ENCODE measurements at regions not wholly inside any gene's neighbourhood (a gene's known extent, or its start where the extent isn't known, plus 50 kb on each side); places are given as distances from the start of the nearest gene placed in this dataset.

DNA sequence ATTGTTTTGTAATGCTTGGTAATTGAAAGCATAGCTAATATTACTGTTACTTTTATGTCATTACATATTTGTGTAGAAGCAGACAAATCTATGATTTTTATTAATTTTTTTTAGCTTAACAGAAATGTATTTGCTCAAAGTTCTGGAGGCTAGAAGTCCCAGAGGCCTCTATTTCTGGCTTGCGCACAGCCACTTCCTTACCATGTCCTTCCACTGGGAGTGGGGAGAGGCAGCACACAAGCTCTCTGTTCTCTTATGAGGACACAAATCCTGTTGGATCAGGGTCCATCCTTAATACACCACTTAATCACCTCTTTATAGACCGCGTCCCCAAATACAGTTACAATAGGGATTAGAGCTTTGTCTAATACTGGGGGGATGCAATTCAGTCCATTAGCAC is 1061.4 kb downstream of the OTOL1 start:
- TF ChIP-seq, protein P1, sequence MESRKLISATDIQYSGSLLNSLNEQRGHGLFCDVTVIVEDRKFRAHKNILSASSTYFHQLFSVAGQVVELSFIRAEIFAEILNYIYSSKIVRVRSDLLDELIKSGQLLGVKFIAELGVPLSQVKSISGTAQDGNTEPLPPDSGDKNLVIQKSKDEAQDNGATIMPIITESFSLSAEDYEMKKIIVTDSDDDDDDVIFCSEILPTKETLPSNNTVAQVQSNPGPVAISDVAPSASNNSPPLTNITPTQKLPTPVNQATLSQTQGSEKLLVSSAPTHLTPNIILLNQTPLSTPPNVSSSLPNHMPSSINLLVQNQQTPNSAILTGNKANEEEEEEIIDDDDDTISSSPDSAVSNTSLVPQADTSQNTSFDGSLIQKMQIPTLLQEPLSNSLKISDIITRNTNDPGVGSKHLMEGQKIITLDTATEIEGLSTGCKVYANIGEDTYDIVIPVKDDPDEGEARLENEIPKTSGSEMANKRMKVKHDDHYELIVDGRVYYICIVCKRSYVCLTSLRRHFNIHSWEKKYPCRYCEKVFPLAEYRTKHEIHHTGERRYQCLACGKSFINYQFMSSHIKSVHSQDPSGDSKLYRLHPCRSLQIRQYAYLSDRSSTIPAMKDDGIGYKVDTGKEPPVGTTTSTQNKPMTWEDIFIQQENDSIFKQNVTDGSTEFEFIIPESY (IDR thresholded peaks at IDR 0.05; ENCODE audit: borderline replicate concordance, low read depth): no peak
- TF ChIP-seq RAD21 (IDR thresholded peaks at IDR 0.05; ENCODE audit: low read length) (no peak), EZH2phosphoT487 (IDR thresholded peaks at IDR 0.05; ENCODE audit: borderline replicate concordance, low read depth) (no peak)
